ENCODE measurements at regions not wholly inside any gene's neighbourhood (a gene's known extent, or its start where the extent isn't known, plus 50 kb on each side); places are given as distances from the start of the nearest gene placed in this dataset.

- H3K36me3 Mint-ChIP-seq (ENCODE audit: low read depth): peaks cover 2% of the 10 kb centered on the region
- DNase-seq (ENCODE audit: low spot score): no peak
- H3K27me3 Mint-ChIP-seq (ENCODE audit: low read depth): no peaks in the 10 kb centered on the region
- peaks cover 5% of the 10 kb centered on the region for H3K4me1 Mint-ChIP-seq (ENCODE audit: low read depth)
- TF ChIP-seq CTCF (IDR thresholded peaks at IDR 0.05): no peak
- no peak overlapping the region for H3K4me3 Mint-ChIP-seq (ENCODE audit: unreplicated experiment)
- H3K9me3 Mint-ChIP-seq (ENCODE audit: low read depth): peaks cover 7% of the 10 kb centered on the region
- H3K27ac Mint-ChIP-seq (ENCODE audit: unreplicated experiment): no peak overlapping the region
These were observed 374.3 kb downstream of the TMX3 start for GRCh38 chr18:68340606-68341005.

GRCh38 chr18:68330658-68331057 is 384.2 kb downstream of the TMX3 start:
- TF ChIP-seq CTCF (IDR thresholded peaks at IDR 0.05): peak; percentile 36
- H3K27ac Mint-ChIP-seq (ENCODE audit: unreplicated experiment): no peak overlapping the region
- H3K4me3 Mint-ChIP-seq (ENCODE audit: unreplicated experiment): no peak overlapping the region
- no peaks in the 10 kb centered on the region for H3K36me3 Mint-ChIP-seq (ENCODE audit: low read depth)
- DNase-seq (ENCODE audit: low spot score): no peak
- H3K4me1 Mint-ChIP-seq (ENCODE audit: low read depth): no peaks in the 10 kb centered on the region
- no peaks in the 10 kb centered on the region for H3K27me3 Mint-ChIP-seq (ENCODE audit: low read depth)
- no peaks in the 10 kb centered on the region for H3K9me3 Mint-ChIP-seq (ENCODE audit: low read depth)

GRCh38 chr18:68323921-68324320 is 391.0 kb downstream of the TMX3 start:
- TF ChIP-seq CTCF (IDR thresholded peaks at IDR 0.05): no peak
- Mint-ChIP-seq H3K36me3 (ENCODE audit: low read depth) (peaks cover 1% of the 10 kb centered on the region), H3K27ac (ENCODE audit: unreplicated experiment) (no peak overlapping the region), H3K9me3 (ENCODE audit: low read depth) (peaks cover 3% of the 10 kb centered on the region), H3K4me3 (ENCODE audit: unreplicated experiment) (no peak overlapping the region), H3K4me1 (ENCODE audit: low read depth) (no peaks in the 10 kb centered on the region), H3K27me3 (ENCODE audit: low read depth) (no peaks in the 10 kb centered on the region)
- no peak for DNase-seq (ENCODE audit: low spot score)

GRCh38 chr18:68316636-68317035 is 398.3 kb downstream of the TMX3 start:
- Mint-ChIP-seq H3K36me3 (ENCODE audit: low read depth) (peaks cover 1% of the 10 kb centered on the region), H3K4me3 (ENCODE audit: unreplicated experiment) (peak overlapping the region; percentile 47), H3K4me1 (ENCODE audit: low read depth) (peaks cover 19% of the 10 kb centered on the region), H3K9me3 (ENCODE audit: low read depth) (peaks cover 3% of the 10 kb centered on the region), H3K27me3 (ENCODE audit: low read depth) (no peaks in the 10 kb centered on the region), H3K27ac (ENCODE audit: unreplicated experiment) (no peak overlapping the region)
- no peak for TF ChIP-seq CTCF (IDR thresholded peaks at IDR 0.05)
- DNase-seq (ENCODE audit: low spot score): no peak

- H3K27me3 Mint-ChIP-seq (ENCODE audit: low read depth): no peaks in the 10 kb centered on the region
- no peak for DNase-seq (ENCODE audit: low spot score)
These were observed 400.5 kb downstream of the TMX3 start for GRCh38 chr18:68314403-68314802.

More at GRCh38 chr18:68314403-68314802, 400.5 kb downstream of the TMX3 start:
- H3K9me3 Mint-ChIP-seq (ENCODE audit: low read depth): peaks cover 2% of the 10 kb centered on the region
- H3K4me3 Mint-ChIP-seq (ENCODE audit: unreplicated experiment): no peak overlapping the region
- no peak overlapping the region for H3K27ac Mint-ChIP-seq (ENCODE audit: unreplicated experiment)
- TF ChIP-seq CTCF (IDR thresholded peaks at IDR 0.05): no peak
- peaks cover 1% of the 10 kb centered on the region for H3K36me3 Mint-ChIP-seq (ENCODE audit: low read depth)
- peaks cover 19% of the 10 kb centered on the region for H3K4me1 Mint-ChIP-seq (ENCODE audit: low read depth)
